SJSA1 (cell line): ENCODE measurements at regions not wholly inside any gene's neighbourhood (a gene's known extent, or its start where the extent isn't known, plus 50 kb on each side); places are given as distances from the start of the nearest gene placed in this dataset.
"Not testable (repeated sequence)": the region's sequence is repeated elsewhere in the genome, so short reads cannot be mapped to it uniquely, and the experiment has no call there.

Experiments used
- DNase-seq, 2 experiments: peaks; one replicate each; pipeline ENCODE4 v3.0.0-alpha.2; 2015 to 2020; ENCODE audit warnings: low spot score in 2 of 2, low read depth in 1 of 2
- H3K27ac ChIP-seq: fragments of 250-450 bp; sonication (Bioruptor Pico); 2 replicates; pipeline ENCODE4 v1.5.1; 2020; ENCODE audit warnings: mild to moderate bottlenecking, moderate library complexity
- H3K27me3 ChIP-seq: fragments of 250-450 bp; sonication (Bioruptor Pico); replicated peaks from 2 replicates; pipeline ENCODE4 v1.5.1; 2020; ENCODE audit warnings: mild to moderate bottlenecking, moderate library complexity
- H3K36me3 ChIP-seq: fragments of 250-450 bp; sonication (Bioruptor Pico); 2 replicates; pipeline ENCODE4 v1.5.1; 2020; ENCODE audit warnings: mild to moderate bottlenecking
- H3K4me1 ChIP-seq: fragments of 250-450 bp; sonication (Bioruptor Pico); replicated peaks from 2 replicates; pipeline ENCODE4 v1.6.1; 2021; ENCODE audit warnings: mild to moderate bottlenecking
- H3K4me3 ChIP-seq: fragments of 250-450 bp; sonication (Bioruptor Pico); 2 replicates; pipeline ENCODE4 v1.5.1; 2020; ENCODE audit warnings: mild to moderate bottlenecking
- H3K9me3 ChIP-seq: fragments of 250-450 bp; sonication (Bioruptor Pico); replicated peaks from 2 replicates; pipeline ENCODE4 v1.5.1; 2020; ENCODE audit warnings: mild to moderate bottlenecking

GRCh38 chr1:79271759-79272158 is 265.2 kb upstream of the ADGRL4 start:
- no peak overlapping the region for H3K4me3 ChIP-seq
- DNase-seq: no peak
- H3K27ac ChIP-seq: no peak overlapping the region
- H3K4me1 ChIP-seq: no peaks in the 10 kb centered on the region
- H3K27me3 ChIP-seq: no peaks in the 10 kb centered on the region
- no peaks in the 10 kb centered on the region for H3K36me3 ChIP-seq
- no peaks in the 10 kb centered on the region for H3K9me3 ChIP-seq

GRCh38 chr1:79264975-79265818 is 258.7 kb upstream of the ADGRL4 start:
- H3K27me3 ChIP-seq: no peaks in the 10 kb centered on the region
- H3K4me3 ChIP-seq: no peak overlapping the region
- DNase-seq: no peak
- no peaks in the 10 kb centered on the region for H3K4me1 ChIP-seq
- no peak overlapping the region for H3K27ac ChIP-seq
- no peaks in the 10 kb centered on the region for H3K36me3 ChIP-seq
- no peaks in the 10 kb centered on the region for H3K9me3 ChIP-seq

- no peak for DNase-seq
- Histone ChIP-seq H3K4me1 (no peaks in the 10 kb centered on the region), H3K27ac (no peak overlapping the region), H3K9me3 (no peaks in the 10 kb centered on the region), H3K4me3 (no peak overlapping the region), H3K27me3 (no peaks in the 10 kb centered on the region), H3K36me3 (no peaks in the 10 kb centered on the region)
Observed at GRCh38 chr1:79264285-79264684, 257.8 kb upstream of the ADGRL4 start.

GRCh38 chr1:79262745-79263258 is 256.3 kb upstream of the ADGRL4 start:
- Histone ChIP-seq H3K4me3 (no peak overlapping the region), H3K27ac (no peak overlapping the region), H3K36me3 (no peaks in the 10 kb centered on the region), H3K4me1 (no peaks in the 10 kb centered on the region), H3K9me3 (no peaks in the 10 kb centered on the region), H3K27me3 (no peaks in the 10 kb centered on the region)
- no peak for DNase-seq

- peak in 1 of 2 experiments; percentile 36 for DNase-seq
- Histone ChIP-seq H3K4me1 (no peaks in the 10 kb centered on the region), H3K27ac (no peak overlapping the region), H3K4me3 (no peak overlapping the region), H3K36me3 (no peaks in the 10 kb centered on the region), H3K27me3 (no peaks in the 10 kb centered on the region), H3K9me3 (no peaks in the 10 kb centered on the region)
Observed at GRCh38 chr1:79259390-79260336, 253.1 kb upstream of the ADGRL4 start.

GRCh38 chr1:79255421-79255820 is 248.9 kb upstream of the ADGRL4 start:
- Histone ChIP-seq H3K36me3 (no peaks in the 10 kb centered on the region), H3K4me1 (no peaks in the 10 kb centered on the region), H3K4me3 (no peak overlapping the region), H3K27ac (no peak overlapping the region), H3K9me3 (no peaks in the 10 kb centered on the region), H3K27me3 (no peaks in the 10 kb centered on the region)
- DNase-seq: no peak

DNA sequence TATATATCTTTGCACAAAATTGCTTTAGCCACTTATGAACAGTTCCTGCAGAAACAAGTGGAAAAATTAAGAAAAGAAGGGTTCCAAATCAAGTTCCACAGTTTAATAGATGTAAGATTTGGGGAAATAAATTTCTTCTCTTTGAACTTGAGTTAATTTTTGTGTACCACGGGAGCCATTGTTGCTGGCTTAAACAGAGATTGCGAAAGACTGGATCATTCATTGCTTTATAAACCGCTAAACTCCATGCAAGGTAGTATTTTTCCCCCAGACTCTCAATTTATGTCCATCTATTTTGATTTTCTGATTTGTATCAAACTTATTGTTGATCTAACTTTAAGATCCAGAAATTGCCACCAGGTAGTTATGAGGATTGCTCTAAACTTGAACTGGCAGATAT is 246.1 kb upstream of the ADGRL4 start:
- Histone ChIP-seq H3K27me3 (no peaks in the 10 kb centered on the region), H3K4me3 (no peak overlapping the region), H3K36me3 (no peaks in the 10 kb centered on the region), H3K9me3 (no peaks in the 10 kb centered on the region), H3K27ac (no peak overlapping the region), H3K4me1 (no peaks in the 10 kb centered on the region)
- DNase-seq: no peak

GRCh38 chr1:79239840-79240239 is 233.3 kb upstream of the ADGRL4 start:
- no peak for DNase-seq
- Histone ChIP-seq H3K9me3 (no peaks in the 10 kb centered on the region), H3K4me3 (no peak overlapping the region), H3K27ac (no peak overlapping the region), H3K36me3 (no peaks in the 10 kb centered on the region), H3K4me1 (no peaks in the 10 kb centered on the region), H3K27me3 (no peaks in the 10 kb centered on the region)

GRCh38 chr1:79235301-79236002 is 228.9 kb upstream of the ADGRL4 start:
- Histone ChIP-seq H3K4me1 (no peaks in the 10 kb centered on the region), H3K9me3 (no peaks in the 10 kb centered on the region), H3K36me3 (no peaks in the 10 kb centered on the region), H3K27ac (no peak overlapping the region), H3K27me3 (no peaks in the 10 kb centered on the region), H3K4me3 (no peak overlapping the region)
- no peak for DNase-seq

DNA sequence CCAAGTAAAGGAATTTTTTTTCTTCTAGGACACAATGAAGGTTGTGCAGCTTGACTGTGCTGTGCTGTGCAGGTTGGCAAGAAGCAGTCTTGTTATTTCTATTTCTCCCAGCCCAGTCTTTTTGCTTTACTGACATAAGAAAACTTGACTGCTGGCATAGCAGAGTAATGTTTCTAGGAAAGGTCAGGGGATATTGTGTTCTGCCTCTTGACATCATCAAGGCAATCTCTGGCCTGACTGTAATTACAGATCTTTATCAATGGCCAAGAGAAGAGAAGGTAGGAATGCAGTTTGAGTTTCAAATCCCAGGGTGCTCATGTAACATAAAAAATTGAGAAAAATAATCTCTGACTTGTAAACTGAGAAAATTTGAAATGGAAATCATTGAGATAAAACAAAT is 226.3 kb upstream of the ADGRL4 start:
- Histone ChIP-seq H3K27me3 (no peaks in the 10 kb centered on the region), H3K4me1 (no peaks in the 10 kb centered on the region), H3K9me3 (no peaks in the 10 kb centered on the region; the same call in 1 of the 2 replicates), H3K27ac (no peak overlapping the region), H3K36me3 (no peaks in the 10 kb centered on the region), H3K4me3 (no peak overlapping the region)
- DNase-seq: no peak

- DNase-seq, H3K27ac ChIP-seq, H3K4me1 ChIP-seq, H3K4me3 ChIP-seq, H3K9me3 ChIP-seq, H3K27me3 ChIP-seq, H3K36me3 ChIP-seq: not testable (repeated sequence)
Observed at GRCh38 chr1:79230751-79231150, 224.2 kb upstream of the ADGRL4 start.

DNA sequence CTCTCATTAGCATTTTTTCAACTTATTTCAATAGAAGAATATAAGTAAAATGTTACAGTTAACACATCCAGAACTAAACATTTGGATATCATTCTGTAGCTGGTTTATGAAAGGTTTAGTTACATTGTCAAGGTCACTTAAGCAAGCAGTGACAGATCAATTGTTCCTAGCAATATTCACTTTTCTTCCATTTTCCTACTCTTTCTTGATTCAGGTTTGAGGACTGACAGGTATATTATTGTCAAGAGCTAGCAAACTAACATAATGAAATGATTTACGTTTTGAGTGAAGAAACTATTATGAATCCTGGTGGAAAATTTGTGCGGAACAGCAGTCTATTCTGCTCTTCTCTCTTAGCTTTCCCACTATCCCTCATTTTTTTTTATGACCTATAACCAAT is 220.4 kb upstream of the ADGRL4 start:
- DNase-seq: no peak
- no peak overlapping the region for H3K27ac ChIP-seq
- H3K9me3 ChIP-seq: no peaks in the 10 kb centered on the region; the same call in 1 of the 2 replicates
- no peaks in the 10 kb centered on the region for H3K36me3 ChIP-seq
- H3K4me3 ChIP-seq: no peak overlapping the region
- H3K27me3 ChIP-seq: no peaks in the 10 kb centered on the region
- H3K4me1 ChIP-seq: no peaks in the 10 kb centered on the region

- H3K27me3 ChIP-seq: no peaks in the 10 kb centered on the region
- no peak overlapping the region for H3K4me3 ChIP-seq
- H3K4me1 ChIP-seq: no peaks in the 10 kb centered on the region
- H3K36me3 ChIP-seq: no peaks in the 10 kb centered on the region
- H3K9me3 ChIP-seq: no peaks in the 10 kb centered on the region; the same call in 1 of the 2 replicates
- no peak for DNase-seq
- no peak overlapping the region for H3K27ac ChIP-seq
Observed at GRCh38 chr1:79224537-79224936, 218.0 kb upstream of the ADGRL4 start.
